ENCODE measurements at regions not wholly inside any gene's neighbourhood (a gene's known extent, or its start where the extent isn't known, plus 50 kb on each side); places are given as distances from the start of the nearest gene placed in this dataset.
"Not testable (repeated sequence)": the region's sequence is repeated elsewhere in the genome, so short reads cannot be mapped to it uniquely, and the experiment has no call there.

- no peak for DNase-seq
- no peaks in the 10 kb centered on the region for H3K4me1 ChIP-seq (ENCODE audit: insufficient read depth)
- no peaks in the 10 kb centered on the region for H3K9me3 ChIP-seq
- WGBS, 3 donors: 79 to 89% (median 85%) methylated on average over 1 of the region's 1 CpG
- H3K4me3 ChIP-seq: no peak overlapping the region
- intact Hi-C loops (cut with DNase I): no loop called here
- no peaks in the 10 kb centered on the region for H3K27me3 ChIP-seq
- no peak for TF ChIP-seq POLR2A (IDR thresholded peaks at IDR 0.05)
- TF ChIP-seq CTCF (IDR thresholded peaks at IDR 0.05): no peak
- no peak for TF ChIP-seq EP300 (IDR thresholded peaks at IDR 0.05)
- H3K27ac ChIP-seq: no peak overlapping the region
- no peaks in the 10 kb centered on the region for H3K36me3 ChIP-seq
Observed at GRCh38 chr5:30357371-30357770, 836.1 kb upstream of the CDH6 start.

GRCh38 chr5:30355675-30356074 is 837.8 kb upstream of the CDH6 start:
- Histone ChIP-seq H3K27ac (no peak overlapping the region), H3K27me3 (no peaks in the 10 kb centered on the region), H3K9me3 (no peaks in the 10 kb centered on the region), H3K4me3 (no peak overlapping the region), H3K4me1 (ENCODE audit: insufficient read depth) (no peaks in the 10 kb centered on the region), H3K36me3 (no peaks in the 10 kb centered on the region)
- no peak for DNase-seq
- intact Hi-C loops (cut with DNase I): no loop called here
- 70 to 71% (median 71%) methylated on average over 5 of the region's 5 CpGs for WGBS, 3 donors
- TF ChIP-seq CTCF (IDR thresholded peaks at IDR 0.05) (no peak), POLR2A (IDR thresholded peaks at IDR 0.05) (no peak), EP300 (IDR thresholded peaks at IDR 0.05) (no peak)

DNA sequence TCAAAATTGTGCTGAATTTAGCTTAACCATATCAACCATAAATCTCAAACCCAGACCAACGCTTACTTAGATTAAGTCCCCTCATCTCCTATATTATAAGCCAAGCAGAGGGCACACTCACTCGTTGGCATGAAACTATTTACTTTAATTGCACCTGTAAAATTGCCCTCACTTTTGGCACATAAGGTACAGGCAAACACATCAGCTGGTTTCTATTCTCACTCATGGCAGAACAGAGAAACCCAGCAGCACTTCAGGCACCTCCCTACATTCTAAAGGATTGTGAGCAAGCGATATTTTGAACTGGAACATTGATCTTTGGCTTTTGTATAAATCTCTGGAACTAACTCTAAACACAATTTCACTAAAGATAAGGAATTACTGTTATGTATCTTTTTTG is 845.6 kb upstream of the CDH6 start:
- H3K36me3 ChIP-seq: no peaks in the 10 kb centered on the region
- TF ChIP-seq EP300 (IDR thresholded peaks at IDR 0.05): no peak
- TF ChIP-seq POLR2A (IDR thresholded peaks at IDR 0.05): no peak
- TF ChIP-seq CTCF (IDR thresholded peaks at IDR 0.05): no peak
- DNase-seq: no peak
- no peak overlapping the region for H3K27ac ChIP-seq
- no peak overlapping the region for H3K4me3 ChIP-seq
- no peaks in the 10 kb centered on the region for H3K9me3 ChIP-seq
- no peaks in the 10 kb centered on the region for H3K4me1 ChIP-seq (ENCODE audit: insufficient read depth)
- intact Hi-C loops (cut with DNase I): no loop called here
- 65% methylated on average over 3 of the region's 3 CpGs for WGBS, 3 donors
- no peaks in the 10 kb centered on the region for H3K27me3 ChIP-seq

DNA sequence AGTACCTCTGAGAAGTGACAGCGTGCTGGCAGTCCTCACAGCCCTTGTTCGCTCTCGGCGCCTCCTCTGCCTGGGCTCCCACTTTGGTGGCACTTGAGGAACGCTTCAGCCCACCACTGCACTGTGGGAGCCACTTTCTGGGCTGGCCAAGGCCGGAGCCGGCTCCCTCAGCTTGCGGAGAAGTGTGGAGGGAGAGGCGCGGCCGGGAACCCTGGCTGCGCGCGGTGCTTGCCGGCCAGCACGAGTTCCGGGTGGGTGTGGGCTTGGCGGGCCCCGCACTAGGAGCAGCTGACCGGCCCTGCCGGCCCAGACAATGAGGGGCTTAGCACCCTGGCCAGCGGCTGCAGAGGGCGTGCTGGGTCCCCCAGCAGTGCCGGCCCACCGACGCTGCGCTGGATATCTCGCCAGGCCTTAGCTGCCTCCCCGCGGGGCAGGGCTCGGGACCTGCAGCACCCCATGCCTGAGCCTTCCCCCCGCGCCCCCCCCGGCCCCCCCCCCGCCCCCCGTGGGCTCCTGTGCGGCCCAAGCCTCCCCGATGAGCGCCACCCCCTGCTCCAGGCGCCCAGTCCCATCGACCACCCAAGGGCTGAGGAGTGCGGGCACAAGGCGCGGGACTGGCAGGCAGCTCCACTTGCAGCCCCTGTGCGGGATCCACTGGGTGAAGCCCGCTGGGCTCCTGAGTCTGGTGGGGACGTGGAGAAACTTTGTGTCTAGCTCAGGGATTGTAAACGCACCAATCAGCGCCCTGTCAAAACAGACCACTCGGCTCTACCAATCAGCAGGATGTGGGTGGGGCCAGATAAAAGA is 847.7 kb upstream of the CDH6 start:
- H3K4me1 ChIP-seq (ENCODE audit: insufficient read depth); H3K27me3 ChIP-seq; H3K9me3 ChIP-seq; H3K36me3 ChIP-seq; H3K4me3 ChIP-seq; H3K27ac ChIP-seq; DNase-seq; intact Hi-C loops (cut with DNase I): not testable (repeated sequence)
- 64 to 86% (median 85%) methylated on average over 29 to 50 of the region's 50 CpGs for WGBS, 3 donors

DNA sequence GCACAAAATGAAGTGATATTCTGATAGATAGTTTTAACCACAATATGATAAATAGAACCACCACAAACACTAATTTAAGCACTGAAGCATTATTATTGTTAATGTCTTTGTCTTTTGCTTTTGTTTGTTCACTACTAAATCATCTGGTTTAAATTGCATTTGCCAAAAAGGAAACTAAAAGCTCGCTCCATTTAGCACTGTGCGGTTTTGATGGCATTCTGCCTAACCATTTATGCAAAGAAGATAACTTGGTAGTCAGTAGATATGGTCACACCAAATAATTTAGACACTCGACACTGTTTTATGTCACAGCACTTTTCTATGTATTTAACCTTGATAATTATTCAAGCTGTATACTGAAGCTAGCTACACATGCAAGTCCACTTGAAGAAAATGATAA is 849.8 kb upstream of the CDH6 start:
- Histone ChIP-seq H3K4me3 (no peak overlapping the region), H3K9me3 (no peaks in the 10 kb centered on the region), H3K27me3 (no peaks in the 10 kb centered on the region), H3K4me1 (ENCODE audit: insufficient read depth) (no peaks in the 10 kb centered on the region), H3K36me3 (no peaks in the 10 kb centered on the region), H3K27ac (no peak overlapping the region)
- TF ChIP-seq POLR2A (IDR thresholded peaks at IDR 0.05) (no peak), CTCF (IDR thresholded peaks at IDR 0.05) (no peak), EP300 (IDR thresholded peaks at IDR 0.05) (no peak)
- WGBS, 3 donors: 32 to 69% (median 57%) methylated on average over 3 of the region's 3 CpGs
- intact Hi-C loops (cut with DNase I): no loop called here
- no peak for DNase-seq

All from ovary (tissue), 7 donors.